ENCODE measurements at regions not wholly inside any gene's neighbourhood (a gene's known extent, or its start where the extent isn't known, plus 50 kb on each side); places are given as distances from the start of the nearest gene placed in this dataset.

- TF ChIP-seq TCF12 (IDR thresholded peaks at IDR 0.05) (no peak), TCF12 (CRISPR knock-in tag; IDR thresholded peaks at IDR 0.05) (no peak), MXD4 (CRISPR knock-in tag; IDR thresholded peaks at IDR 0.05) (peak; percentile 27; the same call in 1 of the 2 replicates), ZKSCAN8 (CRISPR knock-in tag; IDR thresholded peaks at IDR 0.05; ENCODE audit: borderline replicate concordance) (peak; percentile 32; the same call in 1 of the 2 replicates), NFE2 (CRISPR knock-in tag; IDR thresholded peaks at IDR 0.05) (no peak), ZNF451 (CRISPR knock-in tag; IDR thresholded peaks at IDR 0.05) (no peak), ZNF644 (CRISPR knock-in tag; IDR thresholded peaks at IDR 0.05; ENCODE audit: low read depth) (peak; percentile 71), ZUFSP (CRISPR knock-in tag; IDR thresholded peaks at IDR 0.05; ENCODE audit: borderline replicate concordance) (no peak), ZNF737 (CRISPR knock-in tag; IDR thresholded peaks at IDR 0.05; ENCODE audit: borderline replicate concordance) (peak; percentile 82; the same call in 1 of the 2 replicates), HOXA9 (CRISPR knock-in tag; IDR thresholded peaks at IDR 0.05; ENCODE audit: borderline replicate concordance) (no peak), ZNF766 (CRISPR knock-in tag; IDR thresholded peaks at IDR 0.05; ENCODE audit: borderline replicate concordance) (0 out of 2 replicates have a peak, but pooled peaks have one; percentile 39), ZSCAN29 (CRISPR knock-in tag; conservative IDR thresholded peaks at IDR 0.05) (no peak), ZFP82 (CRISPR knock-in tag; IDR thresholded peaks at IDR 0.05; ENCODE audit: borderline replicate concordance) (no peak), RFXAP (CRISPR knock-in tag; IDR thresholded peaks at IDR 0.05; ENCODE audit: borderline replicate concordance) (0 out of 2 replicates have a peak, but pooled peaks have one; percentile 47), ZFYVE20 (CRISPR knock-in tag; IDR thresholded peaks at IDR 0.05; ENCODE audit: borderline replicate concordance, low read depth) (no peak), PCBP1 (IDR thresholded peaks at IDR 0.05; ENCODE audit: borderline replicate concordance, low read depth, low read length) (no peak), SOX13 (IDR thresholded peaks at IDR 0.05) (no peak), SOX13 (CRISPR knock-in tag; conservative IDR thresholded peaks at IDR 0.05 in 1 of 2, IDR thresholded peaks at IDR 0.05 in 1 of 2) (peak in 1 of 2 experiments; percentile 41; a peak in 1 of 4 replicates)
- TF ChIP-seq, protein P1, sequence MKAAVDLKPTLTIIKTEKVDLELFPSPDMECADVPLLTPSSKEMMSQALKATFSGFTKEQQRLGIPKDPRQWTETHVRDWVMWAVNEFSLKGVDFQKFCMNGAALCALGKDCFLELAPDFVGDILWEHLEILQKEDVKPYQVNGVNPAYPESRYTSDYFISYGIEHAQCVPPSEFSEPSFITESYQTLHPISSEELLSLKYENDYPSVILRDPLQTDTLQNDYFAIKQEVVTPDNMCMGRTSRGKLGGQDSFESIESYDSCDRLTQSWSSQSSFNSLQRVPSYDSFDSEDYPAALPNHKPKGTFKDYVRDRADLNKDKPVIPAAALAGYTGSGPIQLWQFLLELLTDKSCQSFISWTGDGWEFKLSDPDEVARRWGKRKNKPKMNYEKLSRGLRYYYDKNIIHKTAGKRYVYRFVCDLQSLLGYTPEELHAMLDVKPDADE (CRISPR knock-in tag; IDR thresholded peaks at IDR 0.05) = no peak; the same call in 1 of the 2 replicates
- TF ChIP-seq, protein P2, sequence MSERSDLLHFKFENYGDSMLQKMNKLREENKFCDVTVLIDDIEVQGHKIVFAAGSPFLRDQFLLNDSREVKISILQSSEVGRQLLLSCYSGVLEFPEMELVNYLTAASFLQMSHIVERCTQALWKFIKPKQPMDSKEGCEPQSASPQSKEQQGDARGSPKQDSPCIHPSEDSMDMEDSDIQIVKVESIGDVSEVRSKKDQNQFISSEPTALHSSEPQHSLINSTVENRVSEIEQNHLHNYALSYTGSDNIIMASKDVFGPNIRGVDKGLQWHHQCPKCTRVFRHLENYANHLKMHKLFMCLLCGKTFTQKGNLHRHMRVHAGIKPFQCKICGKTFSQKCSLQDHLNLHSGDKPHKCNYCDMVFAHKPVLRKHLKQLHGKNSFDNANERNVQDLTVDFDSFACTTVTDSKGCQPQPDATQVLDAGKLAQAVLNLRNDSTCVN (CRISPR knock-in tag; IDR thresholded peaks at IDR 0.05; ENCODE audit: borderline replicate concordance) = no peak
- TF ChIP-seq, protein P3, sequence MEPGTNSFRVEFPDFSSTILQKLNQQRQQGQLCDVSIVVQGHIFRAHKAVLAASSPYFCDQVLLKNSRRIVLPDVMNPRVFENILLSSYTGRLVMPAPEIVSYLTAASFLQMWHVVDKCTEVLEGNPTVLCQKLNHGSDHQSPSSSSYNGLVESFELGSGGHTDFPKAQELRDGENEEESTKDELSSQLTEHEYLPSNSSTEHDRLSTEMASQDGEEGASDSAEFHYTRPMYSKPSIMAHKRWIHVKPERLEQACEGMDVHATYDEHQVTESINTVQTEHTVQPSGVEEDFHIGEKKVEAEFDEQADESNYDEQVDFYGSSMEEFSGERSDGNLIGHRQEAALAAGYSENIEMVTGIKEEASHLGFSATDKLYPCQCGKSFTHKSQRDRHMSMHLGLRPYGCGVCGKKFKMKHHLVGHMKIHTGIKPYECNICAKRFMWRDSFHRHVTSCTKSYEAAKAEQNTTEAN (CRISPR knock-in tag; conservative IDR thresholded peaks at IDR 0.05) = 0 out of 2 replicates have a peak, but pooled peaks have one; percentile 48
- TF ChIP-seq, protein P4, sequence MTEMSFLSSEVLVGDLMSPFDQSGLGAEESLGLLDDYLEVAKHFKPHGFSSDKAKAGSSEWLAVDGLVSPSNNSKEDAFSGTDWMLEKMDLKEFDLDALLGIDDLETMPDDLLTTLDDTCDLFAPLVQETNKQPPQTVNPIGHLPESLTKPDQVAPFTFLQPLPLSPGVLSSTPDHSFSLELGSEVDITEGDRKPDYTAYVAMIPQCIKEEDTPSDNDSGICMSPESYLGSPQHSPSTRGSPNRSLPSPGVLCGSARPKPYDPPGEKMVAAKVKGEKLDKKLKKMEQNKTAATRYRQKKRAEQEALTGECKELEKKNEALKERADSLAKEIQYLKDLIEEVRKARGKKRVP (CRISPR knock-in tag; IDR thresholded peaks at IDR 0.05) = peak in 1 of 2 experiments; percentile 83; a peak in 2 of 4 replicates
Observed at GRCh38 chr6:167506443-167507301, 181.8 kb downstream of the TTLL2 start (continued).
